Left cardiac atrium (tissue), 4 donors: ENCODE measurements at regions not wholly inside any gene's neighbourhood (a gene's known extent, or its start where the extent isn't known, plus 50 kb on each side); places are given as distances from the start of the nearest gene placed in this dataset.
"Not testable (repeated sequence)": the region's sequence is repeated elsewhere in the genome, so short reads cannot be mapped to it uniquely, and the experiment has no call there.

Source experiments
- ATAC-seq, 2 donors: fragments of 200-7000 bp; cut with Tn5 transposase; one replicate each; pipeline ENCODE4 v1.9.1; 2020; ENCODE audit warnings: mild to moderate bottlenecking in 2 of 2, moderate library complexity in 2 of 2
- DNase-seq: peaks from one replicate; pipeline ENCODE4 v3.0.0-alpha.2; 2020
- intact Hi-C, 2 donors: fragments of 100-400 bp; cut with DNase I; formaldehyde crosslinking; loops; one replicate each; pipeline versions ENCODE4 v1.14.1 to v1.15.1; 2022 to 2023
- donor health status: DM: no; HTN: yes; CAD: no.
- donor health status: DM: no; HTN: yes; CAD: no; lungs with severe emphysema.
- donor health status: DM: yes; HTN: yes; CAD: no.
- donor health status: Dilated cardiomyopathy.

DNA sequence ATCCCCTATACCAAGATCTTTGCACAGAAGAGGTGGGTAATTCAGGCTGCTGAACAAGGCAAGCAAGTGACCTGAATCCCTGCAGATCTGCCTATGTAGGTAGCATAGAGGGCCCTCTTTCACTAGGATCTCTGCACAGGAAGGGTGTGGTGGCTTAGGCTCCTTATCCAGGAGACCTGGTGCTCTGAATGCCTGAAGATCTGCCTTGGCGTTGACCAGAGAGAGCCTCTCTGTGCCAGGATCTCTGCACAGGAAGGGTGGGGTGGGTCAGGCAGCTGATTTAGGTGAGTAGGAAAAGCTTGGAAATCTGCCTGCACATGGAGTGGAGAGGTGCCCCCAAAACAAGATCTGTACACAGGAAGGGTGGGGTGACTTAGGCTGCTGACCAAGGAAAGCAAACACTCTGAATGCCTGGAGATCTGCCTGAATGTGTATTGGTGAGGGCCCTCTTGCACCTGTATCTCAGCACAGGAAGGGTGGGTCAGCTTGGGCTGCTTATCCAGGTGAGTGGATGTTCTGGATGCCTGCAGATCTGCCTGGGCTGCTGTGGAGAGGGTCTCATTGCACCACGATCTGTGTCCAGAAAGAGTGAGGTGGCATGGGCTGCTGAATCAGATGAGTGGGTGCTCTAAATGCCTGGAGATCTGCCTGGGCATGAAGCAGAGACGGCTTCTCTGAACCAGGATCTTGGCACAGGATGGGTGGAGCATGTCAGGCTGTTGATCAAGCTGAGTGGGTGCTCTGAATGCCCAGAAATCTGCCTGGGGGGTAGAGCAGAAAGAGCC lies 365.9 kb downstream of the DMAC1 start:
- ATAC-seq (no peak), DNase-seq (no peak)
- intact Hi-C loops: no loop called here

DNA sequence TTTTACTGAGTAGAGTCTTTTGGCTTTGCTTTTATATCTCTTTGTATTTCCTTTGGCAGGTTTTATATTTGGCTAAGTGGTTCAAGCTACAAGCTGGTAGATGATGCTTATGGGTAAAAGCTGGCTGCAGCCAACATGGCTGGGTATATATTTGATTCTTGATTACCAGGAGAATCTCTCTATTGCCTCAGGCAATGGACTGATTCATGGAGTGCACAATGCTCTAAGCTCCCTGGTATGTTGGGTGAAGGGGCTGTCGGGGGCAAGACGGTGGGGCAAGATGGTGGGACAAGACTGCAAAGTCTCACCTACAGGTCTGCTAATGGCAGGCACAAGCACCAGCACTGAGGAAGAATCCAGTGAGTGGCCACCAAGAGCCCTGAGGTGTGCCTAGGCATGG lies 366.6 kb downstream of the DMAC1 start:
- DNase-seq (no peak), ATAC-seq (no peak)
- intact Hi-C loops: no loop called here

DNA sequence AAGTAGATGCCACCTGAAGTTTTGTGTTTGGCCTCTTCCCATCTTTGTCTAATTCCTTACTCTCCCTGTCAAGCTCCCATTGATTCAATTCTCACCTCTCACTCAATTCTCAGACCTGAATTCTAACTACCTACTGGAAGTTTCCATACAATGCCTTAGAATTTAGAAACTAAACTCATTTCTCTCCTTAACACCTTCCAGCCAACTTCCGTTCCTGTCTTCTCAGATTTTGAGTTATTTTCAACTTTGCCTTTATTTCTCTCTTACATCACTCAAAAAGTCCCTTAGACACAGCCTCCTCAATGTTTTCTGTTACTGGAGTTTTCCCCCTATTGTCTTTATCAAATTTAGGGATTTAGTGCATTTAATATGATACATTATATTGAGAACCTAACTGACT lies 382.2 kb downstream of the DMAC1 start:
- ATAC-seq, intact Hi-C loops, DNase-seq: not testable (repeated sequence)

DNA sequence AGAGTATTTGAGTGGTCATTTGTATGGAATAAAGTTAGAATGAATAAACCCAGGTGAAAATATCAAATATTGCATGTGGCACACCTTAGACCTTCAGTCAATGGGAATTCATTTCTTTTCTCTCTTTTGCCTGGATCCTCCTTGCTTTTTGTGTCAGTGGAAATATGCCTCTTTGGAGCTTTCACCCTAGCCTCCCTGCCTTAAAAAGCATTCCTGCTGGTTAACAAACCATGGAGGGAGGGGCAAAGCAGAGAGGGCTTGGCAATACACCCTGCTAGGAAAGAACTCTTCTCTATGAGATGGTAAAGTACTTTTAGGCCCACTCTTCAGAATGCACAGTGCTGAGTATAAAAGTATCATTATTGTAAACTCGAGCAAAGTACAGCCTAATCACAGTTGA lies 383.7 kb downstream of the DMAC1 start:
- intact Hi-C loops: loop anchor here in 1 of 2 donors (1.0 kb wide), 1 partner anchor 9 kb away; no protein-coding TSS in a partner anchor

DNA sequence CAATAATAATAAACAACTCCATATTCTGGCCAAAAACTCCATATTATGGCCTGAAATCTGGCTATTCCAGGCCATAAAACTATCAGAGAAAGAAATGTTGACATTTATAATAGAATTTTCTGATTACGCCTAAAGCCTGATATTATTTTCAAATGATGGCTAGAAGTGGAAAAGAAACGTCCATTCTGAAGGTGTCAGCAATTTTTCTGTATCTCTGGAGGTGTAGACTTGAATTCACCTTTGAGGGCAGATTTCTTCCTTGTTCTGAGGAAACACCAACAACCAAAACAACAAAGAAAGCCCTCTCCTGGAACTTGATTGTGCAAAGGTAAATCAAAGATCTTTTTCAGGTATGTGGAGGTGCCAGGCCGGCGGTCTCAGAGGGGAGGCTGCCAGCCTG lies 390.7 kb downstream of the DMAC1 start:
- DNase-seq: no peak
- intact Hi-C loops: no loop called here
- no peak for ATAC-seq

More for the DNA sequence above, 383.7 kb downstream of the DMAC1 start:
- DNase-seq: no peak
- no peak for ATAC-seq

DNA sequence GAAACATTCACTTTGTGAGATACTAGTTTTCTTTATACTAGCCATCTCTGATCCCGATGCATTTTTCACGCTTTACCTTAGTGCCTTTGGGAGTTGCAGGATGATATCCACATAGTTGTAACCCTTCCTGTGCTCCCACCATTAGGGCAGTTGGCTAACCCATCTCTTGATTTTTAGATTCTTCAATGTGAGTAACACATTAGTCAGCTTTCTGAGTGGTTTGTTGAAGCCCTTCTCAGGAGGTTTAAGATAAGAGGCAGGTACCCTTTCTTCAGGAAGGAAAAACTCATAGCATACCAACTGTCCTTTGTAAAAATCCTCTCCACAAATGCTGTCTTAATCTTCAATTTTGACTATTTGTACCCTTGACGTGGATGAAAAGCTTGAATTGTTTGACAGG lies 392.3 kb downstream of the DMAC1 start:
- ATAC-seq: no peak
- intact Hi-C loops: no loop called here

DNA sequence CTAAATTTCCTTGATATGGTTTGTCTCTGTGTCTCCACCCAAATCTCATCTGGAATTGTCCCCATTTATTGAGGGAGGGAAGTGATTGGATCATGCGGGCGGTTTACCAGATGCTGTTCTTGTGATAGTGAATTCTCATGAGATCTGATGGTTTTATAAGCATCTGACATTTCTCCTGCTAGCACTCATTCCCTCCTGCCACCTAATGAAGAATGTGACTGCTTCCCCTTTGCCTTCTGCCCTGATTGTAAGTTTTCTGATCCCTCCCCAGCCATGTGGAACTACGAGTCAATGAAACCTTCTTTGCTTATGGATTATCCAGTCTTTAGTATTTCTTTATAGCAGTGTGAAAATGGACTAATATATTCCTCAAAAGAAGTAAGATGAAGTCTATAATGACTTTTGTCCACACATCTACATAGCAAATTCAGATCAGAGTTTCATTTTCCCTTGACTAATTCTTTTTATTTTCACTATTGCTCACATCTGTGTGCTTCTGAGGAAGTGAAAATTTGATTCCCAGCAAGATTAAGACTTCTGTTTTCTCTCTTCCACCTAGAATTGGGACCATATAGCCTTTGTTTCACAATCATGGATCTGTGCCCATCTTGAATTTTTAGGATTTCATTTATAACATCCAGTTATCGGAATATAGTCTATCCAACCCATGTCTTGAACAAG lies 393.5 kb downstream of the DMAC1 start:
- DNase-seq (no peak), ATAC-seq (no peak)
- intact Hi-C loops: no loop called here

More for the DNA sequence above, 392.3 kb downstream of the DMAC1 start:
- no peak for DNase-seq

DNA sequence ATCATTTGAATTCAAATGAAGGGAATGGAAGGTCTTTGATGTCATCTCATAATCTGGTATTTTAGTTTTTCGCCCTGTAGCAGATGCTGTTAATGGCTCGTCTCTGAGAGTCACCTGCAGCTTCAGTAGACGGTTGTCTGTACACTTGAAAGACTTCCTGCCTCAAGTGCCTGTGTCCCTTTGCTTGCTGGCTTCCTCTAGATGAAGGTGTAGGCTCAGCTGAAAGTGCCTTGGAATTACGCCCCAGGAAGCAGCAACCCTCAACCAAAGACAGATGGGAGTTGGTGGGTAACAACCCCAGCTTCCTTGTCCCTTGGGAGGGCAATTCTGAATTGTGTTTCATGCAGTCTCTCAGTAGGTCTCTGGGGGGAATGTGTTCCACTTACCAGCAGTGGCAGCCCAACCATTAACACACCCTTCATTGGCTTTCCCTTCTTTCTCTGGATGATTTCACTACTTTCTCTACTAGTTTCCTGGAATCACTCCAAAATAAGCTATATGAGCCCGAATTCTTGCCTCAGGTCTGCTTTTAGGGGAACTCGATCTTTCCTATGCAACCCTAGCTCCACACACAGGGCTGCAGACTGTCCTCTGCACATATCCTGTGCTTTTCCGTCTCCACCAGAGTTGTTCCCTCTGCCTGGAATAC lies 395.6 kb downstream of the DMAC1 start:
- ATAC-seq (no peak), DNase-seq (no peak)
- intact Hi-C loops: loop anchor here in 1 of 2 donors (5.0 kb wide), 1 partner anchor 133 kb away; no protein-coding TSS in a partner anchor

DNA sequence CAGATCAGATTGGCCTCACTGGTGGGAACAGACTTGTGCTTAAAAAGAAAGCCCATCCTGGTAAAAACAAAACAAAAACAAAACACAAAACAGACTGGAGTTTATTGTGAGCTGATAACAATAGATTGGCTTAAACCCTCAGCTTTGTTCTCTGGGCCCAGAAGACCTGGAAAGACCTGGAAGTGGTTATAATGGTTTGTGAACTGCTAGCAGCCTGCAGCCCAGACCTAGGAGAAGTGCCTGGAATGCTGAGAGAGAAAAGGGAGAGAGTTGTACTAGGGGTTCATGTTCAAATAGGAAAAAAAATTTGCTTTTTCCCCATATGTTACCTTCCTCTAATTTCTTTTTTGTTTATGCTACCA lies 396.6 kb downstream of the DMAC1 start:
- DNase-seq (no peak), ATAC-seq (no peak)
- intact Hi-C loops: loop anchor here in 1 of 2 donors (5.0 kb wide), 1 partner anchor 134 kb away; no protein-coding TSS in a partner anchor

DNA sequence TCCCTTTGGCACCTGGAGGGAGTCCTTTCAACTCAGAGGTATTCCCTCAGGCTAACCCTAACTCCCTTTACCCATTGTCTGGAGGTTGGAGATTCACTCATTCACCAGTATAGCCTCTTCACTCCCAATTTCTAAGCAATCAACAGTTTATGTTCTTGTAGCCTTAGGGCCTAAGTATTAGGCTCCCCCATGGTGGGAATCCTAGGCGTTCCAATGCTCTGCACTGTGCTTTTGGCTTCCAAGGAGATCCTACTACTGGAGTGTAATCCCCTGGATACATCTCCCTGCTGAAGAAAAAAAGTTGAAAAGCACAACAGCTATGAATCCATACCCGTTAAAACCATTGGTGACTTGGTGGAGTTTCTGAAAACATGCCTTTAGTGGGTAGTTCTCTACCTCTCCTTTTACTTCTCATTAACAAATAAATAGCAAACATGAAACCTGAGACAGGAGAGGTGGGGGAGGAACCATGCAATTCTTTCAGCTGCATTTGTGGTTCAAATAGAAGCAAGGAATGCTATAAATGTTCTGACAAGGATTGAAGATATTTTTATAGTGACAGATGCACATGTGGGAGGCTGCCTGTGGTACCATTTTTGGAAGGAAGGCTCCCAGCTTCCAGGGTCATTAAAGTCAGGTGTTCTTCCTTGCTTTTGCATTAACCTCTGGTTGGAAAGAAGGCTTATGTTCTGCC lies 397.1 kb downstream of the DMAC1 start:
- ATAC-seq (no peak), DNase-seq (no peak)
- intact Hi-C loops: loop anchor here in 1 of 2 donors (5.0 kb wide), 1 partner anchor 135 kb away; no protein-coding TSS in a partner anchor

DNA sequence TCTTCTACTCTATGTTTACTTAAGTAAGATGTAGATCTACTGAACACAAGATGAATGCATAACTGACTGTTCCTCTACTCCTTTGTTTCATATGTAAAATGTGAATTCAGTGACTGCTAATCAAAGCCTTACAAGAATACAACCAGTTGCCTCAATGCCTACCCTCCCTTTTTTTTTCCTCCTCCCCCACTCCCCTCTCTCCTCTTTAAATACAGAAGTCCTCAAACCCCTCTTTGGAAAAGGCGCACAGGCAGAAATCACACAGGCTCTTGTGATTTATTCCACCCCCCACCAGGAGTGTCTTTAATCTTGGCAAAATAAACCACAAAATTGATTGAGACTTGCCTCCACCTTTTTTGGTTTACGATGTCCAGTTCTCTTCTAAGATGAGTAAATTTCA lies 398.5 kb downstream of the DMAC1 start:
- intact Hi-C loops: loop anchor here in 1 of 2 donors (5.0 kb wide), 1 partner anchor 136 kb away; no protein-coding TSS in a partner anchor
- ATAC-seq (no peak), DNase-seq (no peak)

DNA sequence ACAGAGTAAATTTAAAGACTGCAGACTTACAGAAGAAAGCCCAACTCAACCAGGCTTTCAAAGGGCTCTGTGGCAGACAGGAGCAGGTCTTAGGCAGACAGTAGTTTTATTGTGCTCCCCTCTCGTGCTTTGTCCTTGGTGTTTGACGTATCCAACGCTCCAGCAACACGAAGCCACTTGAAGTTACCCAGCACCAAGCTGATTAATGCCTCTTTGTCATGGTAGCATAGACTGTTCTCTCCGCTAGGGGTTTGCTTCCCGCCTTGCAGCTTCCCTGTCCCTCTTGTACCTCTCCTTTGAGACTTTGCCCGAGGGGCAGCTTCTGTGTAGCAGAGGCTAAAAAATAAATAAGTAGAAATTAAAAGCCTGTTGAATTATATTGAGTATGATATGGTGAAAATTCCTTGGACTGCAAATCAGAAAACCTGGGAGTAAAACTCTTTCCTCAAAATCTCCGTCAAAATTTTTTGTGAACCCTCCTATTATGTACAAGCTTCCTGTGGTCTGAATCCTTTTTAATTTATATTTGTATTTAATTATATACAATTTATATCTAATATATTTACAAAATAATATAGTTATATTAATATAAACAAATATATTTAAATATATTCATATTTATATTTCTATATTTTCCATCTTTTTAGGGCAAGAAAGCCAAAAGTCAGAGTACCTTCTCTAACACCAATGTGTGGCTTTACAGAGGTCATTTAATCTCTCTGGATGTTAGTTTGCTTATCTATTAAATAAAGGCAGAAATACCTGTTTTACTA lies 405.4 kb downstream of the DMAC1 start:
- ATAC-seq: no peak
- intact Hi-C loops: no loop called here
- no peak for DNase-seq

DNA sequence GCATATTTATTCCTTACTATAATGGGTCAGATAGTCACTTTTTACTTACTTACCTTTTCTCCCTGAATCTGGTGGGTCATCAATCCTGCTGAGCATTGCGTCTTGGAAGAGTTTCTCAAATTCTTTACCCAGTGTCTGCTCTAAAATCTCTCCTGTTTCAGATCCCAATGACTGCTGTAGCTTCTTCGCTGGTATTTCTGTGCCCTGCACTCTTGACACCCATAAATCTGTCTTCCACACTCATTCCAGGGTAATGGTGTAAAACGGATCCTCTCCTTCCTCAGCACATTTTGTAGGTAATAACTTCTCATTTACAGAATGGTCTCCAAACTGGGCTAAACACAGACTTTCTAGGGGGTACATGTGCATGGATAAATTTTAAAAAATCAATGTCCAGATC lies 407.4 kb downstream of the DMAC1 start:
- DNase-seq (no peak), ATAC-seq (no peak)
- intact Hi-C loops: no loop called here

DNA sequence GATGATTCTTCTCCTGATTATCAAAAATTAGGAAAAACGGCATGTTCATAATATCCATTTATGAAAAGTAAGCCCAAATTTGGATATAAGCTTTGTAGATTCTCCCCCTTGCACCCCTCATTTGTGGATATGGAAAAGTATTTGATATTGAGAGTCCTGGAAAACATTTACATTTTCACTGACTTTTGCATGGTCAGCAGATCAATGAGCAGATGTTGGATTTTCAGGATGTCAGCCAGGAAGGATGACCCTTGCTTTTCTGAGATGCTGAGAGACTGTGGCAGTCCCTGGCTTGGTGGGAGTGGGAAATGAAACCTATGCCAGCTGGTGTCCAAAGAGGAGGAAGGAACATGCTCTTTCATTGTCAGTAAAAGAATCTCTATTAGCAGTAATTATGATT lies 410.8 kb downstream of the DMAC1 start:
- ATAC-seq (no peak), DNase-seq (no peak)
- intact Hi-C loops: no loop called here

DNA sequence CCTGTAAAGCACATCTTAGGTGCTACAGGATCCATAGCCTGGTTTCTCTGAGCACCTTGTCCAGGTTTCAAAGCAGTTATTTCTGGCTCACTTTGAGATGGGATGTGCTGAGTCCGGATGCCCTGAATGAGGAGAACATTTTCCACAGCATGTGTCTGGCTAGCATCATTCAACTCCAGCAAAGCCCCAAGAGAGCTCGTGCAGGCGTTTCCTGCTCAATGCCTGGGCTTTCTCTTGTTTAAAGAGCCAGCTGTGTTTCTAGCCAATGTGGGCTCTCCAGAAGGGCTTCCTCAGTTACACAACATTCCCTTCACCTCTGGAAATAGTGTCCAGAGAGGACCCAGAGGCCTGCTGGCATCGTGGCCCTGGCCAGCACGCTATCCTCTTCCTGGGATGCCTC lies 411.7 kb downstream of the DMAC1 start:
- intact Hi-C loops: no loop called here
- no peak for DNase-seq
- no peak for ATAC-seq

DNA sequence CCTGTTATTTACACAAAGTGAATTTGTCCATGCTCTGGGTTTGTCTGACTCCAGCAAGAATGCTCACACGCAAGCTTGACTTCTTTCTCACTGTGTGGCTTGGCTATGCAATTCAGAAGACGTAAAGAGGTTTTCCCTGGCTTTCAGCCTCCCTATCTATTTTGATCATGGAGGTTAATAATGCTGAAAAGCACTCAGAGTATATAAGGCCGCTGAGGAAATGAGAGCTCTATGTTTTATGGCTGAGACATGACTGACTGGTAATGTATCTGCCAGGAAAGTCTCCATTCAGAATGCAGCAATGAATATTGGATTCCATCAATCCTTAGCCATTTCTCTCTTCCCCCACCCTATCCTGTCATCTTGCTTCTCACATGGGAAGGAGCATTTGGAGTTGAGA lies 417.3 kb downstream of the DMAC1 start:
- ATAC-seq: no peak
- intact Hi-C loops: no loop called here
- DNase-seq: no peak

DNA sequence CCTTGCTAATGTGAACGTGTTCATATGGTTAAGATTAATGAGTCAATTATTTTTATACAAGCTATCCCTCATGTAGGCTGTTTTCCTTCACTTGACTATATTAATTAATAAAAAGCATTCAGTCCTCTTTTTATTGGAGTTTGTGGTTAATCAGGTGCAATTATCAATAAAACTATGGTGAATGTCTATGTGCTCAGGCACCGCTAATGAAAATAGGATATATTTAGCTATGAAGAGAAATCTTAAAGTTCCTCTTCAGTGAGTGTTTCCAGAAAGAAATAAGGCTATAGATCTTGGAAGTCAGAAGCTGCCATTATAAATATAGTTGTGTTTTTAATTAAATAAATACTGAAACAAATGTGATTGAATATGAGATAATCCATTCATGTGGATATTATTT lies 422.1 kb downstream of the DMAC1 start:
- no peak for ATAC-seq
- intact Hi-C loops: no loop called here
- no peak for DNase-seq

DNA sequence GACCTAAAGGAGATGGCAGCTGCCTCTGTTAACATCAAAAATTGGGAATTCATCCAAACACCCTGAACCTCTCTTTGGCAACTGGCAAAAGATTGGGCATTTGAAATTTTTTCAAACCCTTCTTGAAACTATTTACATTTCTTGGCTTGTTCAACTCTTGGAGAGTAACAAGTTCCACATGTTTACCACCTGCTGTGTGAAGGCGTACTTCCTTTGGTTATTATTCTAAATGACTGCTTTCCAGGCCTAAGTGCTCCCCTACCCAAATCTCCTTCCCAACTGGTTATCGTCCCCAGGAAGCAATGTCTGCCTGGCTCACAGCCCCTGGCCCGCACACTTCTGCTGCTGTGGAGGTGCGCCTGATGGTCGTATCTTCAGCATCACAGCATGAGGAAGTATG lies 422.7 kb downstream of the DMAC1 start:
- intact Hi-C loops: no loop called here
- ATAC-seq (no peak), DNase-seq (no peak)

DNA sequence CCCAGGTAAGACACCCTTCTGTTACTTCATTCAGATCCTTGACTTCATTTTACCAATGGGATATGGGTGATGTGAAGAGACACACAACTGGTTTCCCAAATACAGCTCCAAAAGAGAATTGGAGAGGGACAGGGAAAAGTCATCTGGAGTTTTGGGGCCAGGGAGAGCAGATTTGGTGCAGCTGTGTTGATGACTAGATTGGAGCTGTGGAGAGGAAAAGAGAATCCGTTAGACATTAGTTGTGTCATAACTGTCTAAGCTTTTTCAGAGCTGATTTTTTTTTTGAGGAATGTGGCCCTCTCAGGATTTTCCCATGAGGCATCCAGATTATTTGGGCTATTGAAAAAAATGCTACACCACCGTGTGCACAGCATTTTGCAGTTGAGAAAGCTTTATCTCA lies 423.4 kb downstream of the DMAC1 start:
- intact Hi-C loops: no loop called here

More for the DNA sequence above, 423.4 kb downstream of the DMAC1 start:
- DNase-seq: no peak
- ATAC-seq: no peak
